ENCODE measurements at regions not wholly inside any gene's neighbourhood (a gene's known extent, or its start where the extent isn't known, plus 50 kb on each side); places are given as distances from the start of the nearest gene placed in this dataset.
"Not testable (repeated sequence)": the region's sequence is repeated elsewhere in the genome, so short reads cannot be mapped to it uniquely, and the experiment has no call there.

DNA sequence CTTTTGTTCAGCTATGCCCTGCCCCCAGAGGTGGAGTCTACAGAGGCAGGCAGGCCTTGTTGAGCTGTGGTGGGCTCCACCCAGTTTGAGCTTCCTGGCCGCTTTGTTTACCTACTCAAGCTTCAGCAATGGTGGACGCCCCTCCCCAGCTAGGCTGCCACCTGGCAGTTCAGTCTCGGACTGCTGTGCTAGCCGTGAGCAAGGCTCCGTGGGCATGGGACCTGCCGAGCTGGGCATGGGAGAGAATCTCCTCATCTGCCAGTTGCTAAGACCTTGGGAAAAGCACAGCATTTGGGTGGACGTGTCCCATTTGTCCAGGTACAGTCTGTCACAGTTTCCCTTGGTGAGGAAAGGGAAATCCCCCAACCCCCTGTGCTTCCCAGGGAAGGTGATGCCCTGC lies 270.0 kb upstream of the TCERG1L start:
- TF ChIP-seq, protein P1, sequence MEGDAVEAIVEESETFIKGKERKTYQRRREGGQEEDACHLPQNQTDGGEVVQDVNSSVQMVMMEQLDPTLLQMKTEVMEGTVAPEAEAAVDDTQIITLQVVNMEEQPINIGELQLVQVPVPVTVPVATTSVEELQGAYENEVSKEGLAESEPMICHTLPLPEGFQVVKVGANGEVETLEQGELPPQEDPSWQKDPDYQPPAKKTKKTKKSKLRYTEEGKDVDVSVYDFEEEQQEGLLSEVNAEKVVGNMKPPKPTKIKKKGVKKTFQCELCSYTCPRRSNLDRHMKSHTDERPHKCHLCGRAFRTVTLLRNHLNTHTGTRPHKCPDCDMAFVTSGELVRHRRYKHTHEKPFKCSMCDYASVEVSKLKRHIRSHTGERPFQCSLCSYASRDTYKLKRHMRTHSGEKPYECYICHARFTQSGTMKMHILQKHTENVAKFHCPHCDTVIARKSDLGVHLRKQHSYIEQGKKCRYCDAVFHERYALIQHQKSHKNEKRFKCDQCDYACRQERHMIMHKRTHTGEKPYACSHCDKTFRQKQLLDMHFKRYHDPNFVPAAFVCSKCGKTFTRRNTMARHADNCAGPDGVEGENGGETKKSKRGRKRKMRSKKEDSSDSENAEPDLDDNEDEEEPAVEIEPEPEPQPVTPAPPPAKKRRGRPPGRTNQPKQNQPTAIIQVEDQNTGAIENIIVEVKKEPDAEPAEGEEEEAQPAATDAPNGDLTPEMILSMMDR (IDR thresholded peaks at IDR 0.05; ENCODE audit: low read length) = not testable (repeated sequence)
- TF ChIP-seq EZH2 (optimal IDR thresholded peaks at IDR 0.05; ENCODE audit: low read depth, low read length); EZH2phosphoT487 (IDR thresholded peaks at IDR 0.05; ENCODE audit: low read length): not testable (repeated sequence)

Data from MM.1S (cell line).